Naive thymus-derived CD4-positive, alpha-beta T cell (primary cell): ENCODE measurements at regions not wholly inside any gene's neighbourhood (a gene's known extent, or its start where the extent isn't known, plus 50 kb on each side); places are given as distances from the start of the nearest gene placed in this dataset.

ENCODE experiments used
- ATAC-seq: fragments of 150-1000 bp; cut with Tn5 transposase; 2 replicates; pipeline ENCODE4 v1.10.0; 2021; ENCODE audit warnings: mild to moderate bottlenecking, moderate library complexity
- CTCF ChIA-PET: fragments of 350-600 bp; sonication (Branson Sonifier 250); formaldehyde crosslinking; loops from one replicate; lab custom pipeline; 2021; ENCODE audit warnings: antibody characterized with exemption; lab: Charles Lee
- POLR2A ChIA-PET: fragments of 350-600 bp; sonication (Branson Sonifier 250); formaldehyde crosslinking; loops from one replicate; lab custom pipeline; 2021; ENCODE audit warnings: antibody characterized with exemption, inconsistent platforms; lab: Charles Lee
- DNase-seq, 9 donors: peaks; one replicate each; pipeline versions ENCODE4 v3.0.0 to v3.0.0-alpha.2; 2020 to 2022; ENCODE audit warnings: mixed read lengths in 1 of 9
- H3K27ac ChIP-seq: one replicate; pipeline ENCODE4 v1.7.0; 2013; ENCODE audit warnings: mild to moderate bottlenecking, low read depth, low read length, moderate library complexity
- H3K27me3 ChIP-seq, 2 donors: one replicate each; pipeline ENCODE4 v1.7.0; 2013; ENCODE audit warnings: low read length in 2 of 2, mild to moderate bottlenecking in 2 of 2, moderate library complexity in 2 of 2; ENCODE audit not compliant: control insufficient read depth in 2 of 2, insufficient read depth in 2 of 2
- H3K36me3 ChIP-seq, 3 experiments: 1 replicate in 2 of 3; 2 replicates in 1 of 3; pipeline ENCODE4 v1.7.0; 2013; ENCODE audit warnings: low read length in 3 of 3, mild to moderate bottlenecking in 3 of 3, moderate library complexity in 1 of 3; ENCODE audit not compliant: insufficient read depth in 3 of 3, control insufficient read depth in 2 of 3
- H3K4me1 ChIP-seq, 2 donors: one replicate each; pipeline ENCODE4 v1.7.0; 2013; ENCODE audit warnings: low read length in 2 of 2, mild to moderate bottlenecking in 2 of 2, moderate library complexity in 1 of 2; ENCODE audit not compliant: control insufficient read depth in 2 of 2, insufficient read depth in 2 of 2
- H3K4me3 ChIP-seq: 2 replicates; pipeline ENCODE4 v1.7.0; 2013; ENCODE audit warnings: mild to moderate bottlenecking, low read length
- H3K9me3 ChIP-seq, 3 experiments: 1 replicate in 2 of 3; 2 replicates in 1 of 3; pipeline ENCODE4 v1.7.0; 2013; ENCODE audit warnings: low read length in 3 of 3; ENCODE audit not compliant: control insufficient read depth in 2 of 3
- H3K27ac Mint-ChIP-seq, 9 donors: one replicate each; pipeline ENCODE4 v1.8.0; 2020 to 2022; ENCODE audit warnings: mixed read lengths in 9 of 9, mild to moderate bottlenecking in 8 of 9, moderate library complexity in 5 of 9, inconsistent platforms in 2 of 9
- H3K27me3 Mint-ChIP-seq, 5 donors: one replicate each; pipeline ENCODE4 v1.8.0; 2021 to 2022; ENCODE audit warnings: mixed read lengths in 5 of 5, mild to moderate bottlenecking in 1 of 5
- H3K36me3 Mint-ChIP-seq, 5 donors: one replicate each; pipeline ENCODE4 v1.8.0; 2020 to 2022; ENCODE audit warnings: mixed read lengths in 5 of 5, mild to moderate bottlenecking in 3 of 5, inconsistent platforms in 1 of 5
- H3K4me1 Mint-ChIP-seq, 7 donors: one replicate each; pipeline ENCODE4 v1.8.0; 2020 to 2022; ENCODE audit warnings: mixed read lengths in 7 of 7, mild to moderate bottlenecking in 3 of 7, inconsistent platforms in 1 of 7
- H3K4me3 Mint-ChIP-seq, 10 donors: one replicate each; pipeline ENCODE4 v1.8.0; 2020 to 2022; ENCODE audit warnings: mild to moderate bottlenecking in 10 of 10, mixed read lengths in 10 of 10, moderate library complexity in 6 of 10, inconsistent platforms in 2 of 10
- H3K9me3 Mint-ChIP-seq, 11 donors: one replicate each; pipeline ENCODE4 v1.8.0; 2020 to 2022; ENCODE audit warnings: mixed read lengths in 11 of 11, mild to moderate bottlenecking in 4 of 11, inconsistent platforms in 1 of 11, moderate library complexity in 1 of 11
- intact Hi-C, 2 donors: fragments of 100-400 bp; cut with micrococcal nuclease; formaldehyde crosslinking; loops; one replicate each; pipeline ENCODE4 v1.15.1; 2023

DNA sequence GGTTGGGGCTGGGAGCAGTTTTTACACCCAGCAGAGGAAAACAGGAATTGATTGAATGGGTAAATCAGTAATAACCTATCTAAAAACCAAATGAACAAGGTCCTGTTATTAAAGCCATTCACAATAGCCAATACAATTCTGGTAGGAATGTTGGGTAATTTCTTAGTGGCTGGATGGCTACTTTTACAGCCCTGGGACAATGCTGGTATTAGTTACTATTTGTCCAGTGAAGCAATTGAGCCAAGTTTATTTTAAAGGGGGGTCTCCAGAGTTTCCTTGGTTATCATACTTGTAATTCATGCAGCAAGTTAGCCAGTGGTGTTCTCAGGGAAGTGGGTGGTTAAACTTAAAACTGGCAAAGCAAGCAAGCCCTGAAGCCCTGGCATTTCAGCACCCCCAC is 92.3 kb upstream of the STARD13 start:
- H3K27me3 Mint-ChIP-seq: peaks cover 0 to 14% (median 3%) of the 10 kb centered on the region in 5 donors
- intact Hi-C loops: no loop called here
- H3K4me1 ChIP-seq: no peaks in the 10 kb centered on the region

DNA sequence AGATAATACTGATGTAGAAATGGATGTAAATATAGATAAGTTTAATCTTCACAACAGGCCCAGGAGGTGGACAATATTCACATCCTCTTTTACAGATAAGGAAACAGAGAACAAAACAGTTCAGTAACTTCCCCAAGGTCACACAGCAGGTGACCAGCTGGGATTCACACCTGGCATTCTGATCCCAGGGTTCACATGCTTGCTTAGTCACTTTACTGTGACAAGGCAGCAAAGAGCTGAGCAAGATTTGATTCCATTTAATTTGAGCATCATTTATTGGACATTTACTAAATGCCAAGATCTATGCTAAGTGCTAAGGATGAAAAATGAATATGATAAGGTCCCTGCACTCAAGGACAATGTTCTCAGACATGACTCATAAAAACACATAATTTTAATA is 94.1 kb upstream of the STARD13 start:
- intact Hi-C loops: loop anchor here in 1 of 2 donors (10.0 kb wide), 1 partner anchor 325 kb away; no protein-coding TSS in a partner anchor
- Mint-ChIP-seq H3K4me3 (no peak overlapping the region), H3K36me3 (peaks cover 0 to 3% (median 0%) of the 10 kb centered on the region in 5 donors), H3K27ac (no peak overlapping the region), H3K27me3 (peaks cover 0 to 14% (median 3%) of the 10 kb centered on the region in 5 donors), H3K4me1 (no peaks in the 10 kb centered on the region), H3K9me3 (peaks cover 0 to 5% (median 0%) of the 10 kb centered on the region in 11 donors)
- no peaks in the 10 kb centered on the region for H3K4me1 ChIP-seq
- no peaks in the 10 kb centered on the region for H3K27me3 ChIP-seq
- DNase-seq: no peak
- no peak for ATAC-seq
- no peaks in the 10 kb centered on the region for H3K36me3 ChIP-seq
- CTCF ChIA-PET: no interaction called here
- H3K9me3 ChIP-seq: no peaks in the 10 kb centered on the region
- H3K4me3 ChIP-seq: no peak overlapping the region
- no peak overlapping the region for H3K27ac ChIP-seq
- POLR2A ChIA-PET: no interaction called here

More for the DNA sequence above, 92.3 kb upstream of the STARD13 start:
- no peak for DNase-seq
- Mint-ChIP-seq H3K4me1 (no peaks in the 10 kb centered on the region), H3K9me3 (peaks cover 0 to 5% (median 0%) of the 10 kb centered on the region in 11 donors), H3K36me3 (peaks cover 0 to 3% (median 0%) of the 10 kb centered on the region in 5 donors), H3K4me3 (no peak overlapping the region), H3K27ac (no peak overlapping the region)
- Histone ChIP-seq H3K4me3 (no peak overlapping the region), H3K9me3 (no peaks in the 10 kb centered on the region), H3K36me3 (no peaks in the 10 kb centered on the region), H3K27me3 (no peaks in the 10 kb centered on the region), H3K27ac (no peak overlapping the region)
- ChIA-PET POLR2A (no interaction called here), CTCF (no interaction called here)
- no peak for ATAC-seq

DNA sequence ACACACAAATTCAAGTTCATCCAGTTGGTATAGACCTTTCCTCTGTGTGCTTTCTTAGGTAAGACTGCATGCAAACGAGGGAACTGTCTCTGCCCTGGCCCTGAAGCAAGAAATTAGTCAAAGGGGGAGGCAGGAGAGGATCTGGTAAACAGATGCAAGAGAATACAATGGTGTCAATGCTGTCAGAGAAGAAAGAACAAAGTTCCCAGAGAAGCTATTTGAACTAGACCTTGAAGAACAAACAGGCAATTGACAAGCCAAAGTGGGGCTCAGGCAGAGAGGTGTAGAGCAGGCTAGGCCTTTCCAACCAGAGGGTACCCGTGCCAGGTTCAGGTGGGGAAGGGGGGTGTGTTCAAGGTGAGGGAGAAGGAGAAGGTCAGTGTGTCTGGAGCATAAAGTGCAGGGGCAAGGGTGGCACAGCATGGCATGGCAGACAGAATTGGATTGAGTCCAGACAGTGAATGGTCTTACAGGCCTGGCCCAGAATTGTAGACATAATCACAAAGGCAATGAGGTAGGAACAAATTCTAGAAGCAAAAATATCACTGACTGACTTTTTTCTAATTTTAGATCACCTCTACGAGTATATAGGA is 95.0 kb upstream of the STARD13 start:
- ChIA-PET CTCF (no interaction called here), POLR2A (no interaction called here)
- Histone ChIP-seq H3K36me3 (no peaks in the 10 kb centered on the region), H3K27me3 (no peaks in the 10 kb centered on the region), H3K9me3 (no peaks in the 10 kb centered on the region), H3K27ac (no peak overlapping the region), H3K4me3 (no peak overlapping the region), H3K4me1 (no peaks in the 10 kb centered on the region)
- H3K27ac Mint-ChIP-seq: no peak overlapping the region
- H3K4me3 Mint-ChIP-seq: no peak overlapping the region
- H3K27me3 Mint-ChIP-seq: peaks cover 0 to 12% (median 6%) of the 10 kb centered on the region in 5 donors
- H3K9me3 Mint-ChIP-seq: peaks cover 0 to 3% (median 0%) of the 10 kb centered on the region in 11 donors
- intact Hi-C loops: loop anchor here in 1 of 2 donors (10.0 kb wide), 1 partner anchor 326 kb away; no protein-coding TSS in a partner anchor
- H3K36me3 Mint-ChIP-seq: peaks cover 0 to 3% (median 0%) of the 10 kb centered on the region in 5 donors
- ATAC-seq (no peak), DNase-seq (no peak)
- H3K4me1 Mint-ChIP-seq: no peaks in the 10 kb centered on the region

GRCh38 chr13:33381180-33381579 is 95.6 kb upstream of the STARD13 start:
- H3K27me3 Mint-ChIP-seq: peaks cover 0 to 12% (median 6%) of the 10 kb centered on the region in 5 donors
- intact Hi-C loops: loop anchor here in 1 of 2 donors (10.0 kb wide), 1 partner anchor 326 kb away; no protein-coding TSS in a partner anchor
- POLR2A ChIA-PET: no interaction called here
- Histone ChIP-seq H3K36me3 (no peaks in the 10 kb centered on the region), H3K27me3 (no peaks in the 10 kb centered on the region), H3K27ac (no peak overlapping the region), H3K4me3 (no peak overlapping the region), H3K9me3 (no peaks in the 10 kb centered on the region), H3K4me1 (no peaks in the 10 kb centered on the region)
- H3K9me3 Mint-ChIP-seq: peaks cover 0 to 3% (median 0%) of the 10 kb centered on the region in 11 donors
- H3K36me3 Mint-ChIP-seq: peaks cover 0 to 3% (median 0%) of the 10 kb centered on the region in 5 donors
- CTCF ChIA-PET: no interaction called here
- DNase-seq: no peak
- no peak for ATAC-seq
- no peaks in the 10 kb centered on the region for H3K4me1 Mint-ChIP-seq
- H3K4me3 Mint-ChIP-seq: no peak overlapping the region
- no peak overlapping the region for H3K27ac Mint-ChIP-seq

- H3K27ac Mint-ChIP-seq: no peak overlapping the region
- DNase-seq (no peak), ATAC-seq (no peak)
- peaks cover 0 to 12% (median 6%) of the 10 kb centered on the region in 5 donors for H3K27me3 Mint-ChIP-seq
- POLR2A ChIA-PET: no interaction called here
- Histone ChIP-seq H3K27me3 (no peaks in the 10 kb centered on the region), H3K36me3 (no peaks in the 10 kb centered on the region), H3K4me3 (no peak overlapping the region), H3K9me3 (no peaks in the 10 kb centered on the region), H3K4me1 (no peaks in the 10 kb centered on the region), H3K27ac (no peak overlapping the region)
- H3K9me3 Mint-ChIP-seq: peaks cover 0 to 3% (median 0%) of the 10 kb centered on the region in 11 donors
- intact Hi-C loops: loop anchor here in 1 of 2 donors (10.0 kb wide), 1 partner anchor 327 kb away; no protein-coding TSS in a partner anchor
- CTCF ChIA-PET: no interaction called here
- no peak overlapping the region for H3K4me3 Mint-ChIP-seq
- peaks cover 0 to 3% (median 0%) of the 10 kb centered on the region in 5 donors for H3K36me3 Mint-ChIP-seq
- no peaks in the 10 kb centered on the region for H3K4me1 Mint-ChIP-seq
Measured at GRCh38 chr13:33381906-33382305, 96.4 kb upstream of the STARD13 start.

DNA sequence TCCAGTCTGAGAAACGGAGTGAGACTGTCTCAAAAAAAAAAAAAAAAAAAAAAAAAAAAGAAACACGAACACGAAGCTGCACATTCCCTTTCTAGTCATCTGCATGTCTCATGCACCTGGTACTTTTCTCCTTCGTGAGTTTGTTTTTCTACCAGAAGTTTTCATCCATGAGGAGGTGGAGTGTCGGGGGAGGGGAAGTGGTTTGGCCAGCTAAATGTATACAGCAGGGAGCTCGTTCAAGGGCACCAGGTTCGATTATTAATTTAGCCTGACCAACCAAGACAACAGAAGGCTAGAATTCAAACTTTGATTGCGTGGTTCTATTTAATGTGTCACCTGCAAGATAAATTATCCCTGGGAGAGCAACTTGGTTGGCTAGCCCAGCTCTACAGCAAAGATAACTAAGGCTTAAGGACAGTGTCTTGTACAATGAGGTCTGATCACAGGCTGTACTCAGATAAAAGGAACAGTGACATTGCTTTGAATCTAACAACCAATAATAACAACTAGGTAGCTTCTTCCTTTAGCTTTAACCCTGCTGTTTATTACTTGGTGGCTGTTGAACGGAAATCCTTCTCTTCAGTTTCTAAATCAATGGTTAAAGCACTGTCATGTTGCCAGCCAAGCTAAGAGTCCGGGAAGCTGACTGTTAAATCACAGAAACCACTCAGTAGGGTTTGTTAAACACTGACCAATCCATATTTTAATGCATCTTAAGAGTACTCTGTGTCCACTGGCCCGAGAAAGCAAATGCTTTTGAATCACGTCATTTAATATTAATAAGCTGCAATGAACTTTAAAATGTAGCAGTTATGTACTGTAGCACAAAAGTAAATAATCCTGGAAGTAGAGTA is 98.4 kb upstream of the STARD13 start:
- DNase-seq: no peak
- no peaks in the 10 kb centered on the region for H3K9me3 ChIP-seq
- H3K4me3 Mint-ChIP-seq: no peak overlapping the region
- no peaks in the 10 kb centered on the region for H3K27me3 ChIP-seq
- no peaks in the 10 kb centered on the region for H3K4me1 Mint-ChIP-seq
- no peak overlapping the region for H3K27ac Mint-ChIP-seq
- peaks cover 0 to 3% (median 0%) of the 10 kb centered on the region in 5 donors for H3K36me3 Mint-ChIP-seq
- CTCF ChIA-PET: no interaction called here
- H3K4me3 ChIP-seq: no peak overlapping the region
- H3K27me3 Mint-ChIP-seq: peaks cover 0 to 8% (median 4%) of the 10 kb centered on the region in 5 donors
- intact Hi-C loops: loop anchor here in 1 of 2 donors (10.0 kb wide), 1 partner anchor 329 kb away; no protein-coding TSS in a partner anchor
- POLR2A ChIA-PET: no interaction called here
- no peaks in the 10 kb centered on the region for H3K36me3 ChIP-seq
- ATAC-seq: no peak
- no peak overlapping the region for H3K27ac ChIP-seq
- peaks cover 0 to 3% (median 0%) of the 10 kb centered on the region in 11 donors for H3K9me3 Mint-ChIP-seq
- no peaks in the 10 kb centered on the region for H3K4me1 ChIP-seq
